K562 (cell line): ENCODE measurements at regions not wholly inside any gene's neighbourhood (a gene's known extent, or its start where the extent isn't known, plus 50 kb on each side); places are given as distances from the start of the nearest gene placed in this dataset.

Experiments
- ATAC-seq: fragments of 200-7000 bp; cut with Tn5 transposase; 3 replicates; pipeline ENCODE4 v1.9.1; 2020; ENCODE audit warnings: moderate library complexity
- BruUV-seq: library from RNA; stranded (reverse); fragments of 400-500 nt; replicated peaks from 2 replicates; lab custom pipeline; 2021; lab: Mats Ljungman, UMichigan
- CTCF ChIA-PET: fragments of 300-600 bp; formaldehyde crosslinking; extraction: SDS; loops from one replicate; lab custom pipeline; 2021; ENCODE audit warnings: low intra/inter-chr PET ratio; lab: Yijun Ruan, JAX
- POLR2A ChIA-PET: fragments of 300-600, 350-650 bp; sonication (Branson Sonifier 250); formaldehyde crosslinking; extraction: SDS; loops from one replicate; lab custom pipeline; 2021; ENCODE audit warnings: antibody characterized with exemption, inconsistent platforms; lab: Yijun Ruan, JAX
- DNase-seq, 4 experiments: peaks; one replicate each; pipeline versions ENCODE4 v3.0.0 to v3.0.0-alpha.2; 2011 to 2018; ENCODE audit warnings: low spot score in 3 of 4, mixed read lengths in 3 of 4; ENCODE audit errors: extremely low read depth in 1 of 4
- FAIRE-seq: peaks from 2 replicates; lab custom pipeline; 2011; peaks lifted over from hg19 to GRCh38; lab: Jason Lieb, UNC
- H2AFZ ChIP-seq: 2 replicates; pipeline ENCODE4 v1.6.0; 2011; ENCODE audit warnings: low read depth, low read length, control low read depth, inconsistent platforms
- H3K27ac ChIP-seq: fragments of 200-600 bp; 3 replicates; pipeline ENCODE4 v1.8.0; 2011; ENCODE audit warnings: low read depth, mild to moderate bottlenecking, control low read depth, inconsistent platforms, low read length, moderate library complexity, mixed read lengths; ENCODE audit errors: extremely low read depth
- H3K27me3 ChIP-seq, 2 experiments: fragments of 300-600 bp in 1 of 2; 2 replicates in 1 of 2; 3 replicates in 1 of 2; pipeline versions ENCODE4 v1.6.0 to v1.8.0; 2011; ENCODE audit warnings: inconsistent platforms in 2 of 2, low read length in 2 of 2, mild to moderate bottlenecking in 1 of 2, mixed read lengths in 1 of 2, moderate library complexity in 1 of 2; ENCODE audit not compliant: control insufficient read depth in 2 of 2, insufficient read depth in 2 of 2
- H3K36me3 ChIP-seq: fragments of 300-600 bp; 3 replicates; pipeline ENCODE4 v1.8.0; 2011; ENCODE audit warnings: mild to moderate bottlenecking, low read length, inconsistent platforms; ENCODE audit not compliant: control insufficient read depth, insufficient read depth
- H3K4me1 ChIP-seq, 2 experiments: fragments of 200-600 bp in 1 of 2; replicated peaks in 1 of 2; 2 replicates in 1 of 2; 3 replicates in 1 of 2; pipeline versions ENCODE4 v1.5.1 to v1.8.0; 2011; ENCODE audit warnings: inconsistent platforms in 2 of 2, low read length in 2 of 2, mild to moderate bottlenecking in 1 of 2, mixed read lengths in 1 of 2, moderate library complexity in 1 of 2; ENCODE audit not compliant: control insufficient read depth in 2 of 2, insufficient read depth in 2 of 2
- H3K4me2 ChIP-seq: 2 replicates; pipeline ENCODE4 v1.6.1; 2011; ENCODE audit warnings: low read length, control low read depth, inconsistent platforms, mixed read lengths; ENCODE audit not compliant: insufficient read depth
- H3K4me3 ChIP-seq: fragments of 200-600 bp; sonication (generic), shearing (Covaris generic); 2 replicates; pipeline ENCODE4 v1.5.1; 2016; ENCODE audit warnings: control low read depth, inconsistent platforms
- H3K79me2 ChIP-seq: fragments of 200-600 bp; 3 replicates; pipeline ENCODE4 v1.8.0; 2011; ENCODE audit warnings: low read length, inconsistent platforms; ENCODE audit not compliant: control insufficient read depth, insufficient read depth
- H3K9ac ChIP-seq, 2 experiments: 2 replicates each; pipeline versions ENCODE4 v1.6.0 to v1.6.1; 2011; ENCODE audit warnings: low read depth in 2 of 2, low read length in 2 of 2, control low read depth in 1 of 2, inconsistent platforms in 1 of 2, mild to moderate bottlenecking in 1 of 2, mixed read lengths in 1 of 2; ENCODE audit not compliant: insufficient read depth in 1 of 2
- H3K9me1 ChIP-seq: one replicate; pipeline ENCODE4 v1.6.0; 2011; ENCODE audit warnings: inconsistent platforms, mild to moderate bottlenecking, low read length, moderate library complexity; ENCODE audit not compliant: control insufficient read depth, insufficient read depth
- H3K9me3 ChIP-seq: replicated peaks from 2 replicates; pipeline ENCODE4 v1.5.1; 2011; ENCODE audit warnings: low read depth, low read length, inconsistent platforms; ENCODE audit not compliant: control insufficient read depth, insufficient read depth
- H4K20me1 ChIP-seq: replicated peaks from 2 replicates; pipeline ENCODE4 v1.6.1; 2011; ENCODE audit warnings: low read length, inconsistent platforms, mixed read lengths; ENCODE audit not compliant: control insufficient read depth, insufficient read depth
- BACH1 ChIP-seq: fragments of 200-800 bp; sonication (Bioruptor generic); IDR thresholded peaks from 2 replicates; pipeline ENCODE4 v1.6.1; 2016; ENCODE audit warnings: missing genetic modification characterization, missing compliant biosample characterization
- BRD9 ChIP-seq: fragments of 450-650 bp; IDR thresholded peaks from 2 replicates; pipeline ENCODE4 v1.6.1; 2018; ENCODE audit warnings: low read depth; ENCODE audit not compliant: partially characterized antibody
- CBFB ChIP-seq: sonication (generic); formaldehyde crosslinking; IDR thresholded peaks from 2 replicates; pipeline ENCODE4 v1.4.0; 2020; ENCODE audit warnings: mild to moderate bottlenecking, missing genetic modification reagents
- IFI16 ChIP-seq: fragments of 250-450 bp; sonication (Bioruptor Pico); IDR thresholded peaks from 2 replicates; pipeline ENCODE4 v2.1.2; 2022; ENCODE audit warnings: mild to moderate bottlenecking, inconsistent platforms
- IRF2 ChIP-seq: sonication (generic); formaldehyde crosslinking; IDR thresholded peaks from 2 replicates; pipeline ENCODE4 v1.8.1; 2022; ENCODE audit warnings: mild to moderate bottlenecking, missing genetic modification reagents
- RNF2 ChIP-seq: sonication (generic); IDR thresholded peaks from 2 replicates; pipeline ENCODE4 v1.6.1; 2016
- WGBS: fragments of 100-300 bp; shearing (Covaris generic); methylation state at CpG from one replicate; pipeline ENCODE4 v1.1.6; 2016; ENCODE audit warnings: low coverage, mixed read lengths; ENCODE audit not compliant: insufficient coverage; ENCODE audit errors: missing lambda C conversion rate; 5-methylcytosine and 5-hydroxymethylcytosine counted together
- in situ Hi-C: fragments of 300-500 bp; cut with MboI; formaldehyde crosslinking; loops from 4 replicates; pipeline ENCODE4 v1.15.0; 2018; ENCODE audit warnings: inconsistent platforms, mixed read lengths
- intact Hi-C: fragments of 100-400 bp; cut with micrococcal nuclease; formaldehyde crosslinking; loops from 2 replicates; pipeline ENCODE4 v1.14.2; 2022
- TF ChIP-seq, protein P1 (sequence below): sonication (generic); formaldehyde crosslinking; IDR thresholded peaks from 2 replicates; pipeline ENCODE4 v1.8.0; 2022; ENCODE audit warnings: mild to moderate bottlenecking, low read depth, missing genetic modification reagents
- TF ChIP-seq, protein P2 (sequence below): fragments of 150-350 bp; IDR thresholded peaks from 2 replicates; pipeline ENCODE4 v1.6.1; 2014; ENCODE audit warnings: low read depth, mild to moderate bottlenecking, low read length, borderline replicate concordance
- TF ChIP-seq, protein P3 (sequence below): fragments of 450-650 bp; IDR thresholded peaks from 2 replicates; pipeline ENCODE4 v1.6.1; 2017; ENCODE audit warnings: antibody characterized with exemption, mild to moderate bottlenecking
- TF ChIP-seq, protein P4 (sequence below): sonication (generic); formaldehyde crosslinking; IDR thresholded peaks from 2 replicates; pipeline ENCODE4 v1.8.1; 2022; ENCODE audit warnings: missing genetic modification reagents

DNA sequence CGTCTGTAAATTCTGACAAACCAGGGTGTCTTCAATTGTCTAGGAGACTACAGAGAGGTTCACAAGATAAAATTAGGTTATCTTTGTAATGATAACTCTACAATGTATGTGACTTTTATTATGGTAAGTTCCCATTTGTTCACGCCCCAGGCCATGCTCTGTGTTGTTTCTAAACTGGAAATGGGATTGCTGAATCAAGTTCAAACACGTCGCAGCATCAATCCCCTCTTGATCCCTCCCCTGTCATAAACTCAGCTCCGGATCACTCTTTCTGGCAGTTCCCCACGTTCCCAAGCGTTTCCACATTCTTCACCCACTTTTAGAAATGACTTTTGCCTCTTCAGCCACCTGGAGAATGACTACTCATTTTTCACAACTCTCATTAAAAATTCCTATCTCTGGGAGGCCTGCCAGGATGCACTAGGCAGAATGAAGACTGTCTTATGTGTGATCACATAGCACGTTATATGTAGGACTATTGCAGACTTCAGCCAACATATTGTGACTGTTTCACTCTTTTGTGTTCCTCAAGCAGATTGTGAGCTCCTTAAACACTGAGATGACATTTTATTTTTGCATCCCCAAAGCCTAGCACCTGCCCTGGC lies 1124.2 kb upstream of the WWC1 start (continued):
- TF ChIP-seq, protein P1, sequence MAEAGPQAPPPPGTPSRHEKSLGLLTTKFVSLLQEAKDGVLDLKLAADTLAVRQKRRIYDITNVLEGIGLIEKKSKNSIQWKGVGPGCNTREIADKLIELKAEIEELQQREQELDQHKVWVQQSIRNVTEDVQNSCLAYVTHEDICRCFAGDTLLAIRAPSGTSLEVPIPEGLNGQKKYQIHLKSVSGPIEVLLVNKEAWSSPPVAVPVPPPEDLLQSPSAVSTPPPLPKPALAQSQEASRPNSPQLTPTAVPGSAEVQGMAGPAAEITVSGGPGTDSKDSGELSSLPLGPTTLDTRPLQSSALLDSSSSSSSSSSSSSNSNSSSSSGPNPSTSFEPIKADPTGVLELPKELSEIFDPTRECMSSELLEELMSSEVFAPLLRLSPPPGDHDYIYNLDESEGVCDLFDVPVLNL (CRISPR knock-in tag), result no peak
- TF ChIP-seq BACH1 (tag), result no peak
- TF ChIP-seq IFI16 (CRISPR knock-in tag), result no peak
- TF ChIP-seq, protein P2, sequence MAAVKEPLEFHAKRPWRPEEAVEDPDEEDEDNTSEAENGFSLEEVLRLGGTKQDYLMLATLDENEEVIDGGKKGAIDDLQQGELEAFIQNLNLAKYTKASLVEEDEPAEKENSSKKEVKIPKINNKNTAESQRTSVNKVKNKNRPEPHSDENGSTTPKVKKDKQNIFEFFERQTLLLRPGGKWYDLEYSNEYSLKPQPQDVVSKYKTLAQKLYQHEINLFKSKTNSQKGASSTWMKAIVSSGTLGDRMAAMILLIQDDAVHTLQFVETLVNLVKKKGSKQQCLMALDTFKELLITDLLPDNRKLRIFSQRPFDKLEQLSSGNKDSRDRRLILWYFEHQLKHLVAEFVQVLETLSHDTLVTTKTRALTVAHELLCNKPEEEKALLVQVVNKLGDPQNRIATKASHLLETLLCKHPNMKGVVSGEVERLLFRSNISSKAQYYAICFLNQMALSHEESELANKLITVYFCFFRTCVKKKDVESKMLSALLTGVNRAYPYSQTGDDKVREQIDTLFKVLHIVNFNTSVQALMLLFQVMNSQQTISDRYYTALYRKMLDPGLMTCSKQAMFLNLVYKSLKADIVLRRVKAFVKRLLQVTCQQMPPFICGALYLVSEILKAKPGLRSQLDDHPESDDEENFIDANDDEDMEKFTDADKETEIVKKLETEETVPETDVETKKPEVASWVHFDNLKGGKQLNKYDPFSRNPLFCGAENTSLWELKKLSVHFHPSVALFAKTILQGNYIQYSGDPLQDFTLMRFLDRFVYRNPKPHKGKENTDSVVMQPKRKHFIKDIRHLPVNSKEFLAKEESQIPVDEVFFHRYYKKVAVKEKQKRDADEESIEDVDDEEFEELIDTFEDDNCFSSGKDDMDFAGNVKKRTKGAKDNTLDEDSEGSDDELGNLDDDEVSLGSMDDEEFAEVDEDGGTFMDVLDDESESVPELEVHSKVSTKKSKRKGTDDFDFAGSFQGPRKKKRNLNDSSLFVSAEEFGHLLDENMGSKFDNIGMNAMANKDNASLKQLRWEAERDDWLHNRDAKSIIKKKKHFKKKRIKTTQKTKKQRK, result no peak

DNA sequence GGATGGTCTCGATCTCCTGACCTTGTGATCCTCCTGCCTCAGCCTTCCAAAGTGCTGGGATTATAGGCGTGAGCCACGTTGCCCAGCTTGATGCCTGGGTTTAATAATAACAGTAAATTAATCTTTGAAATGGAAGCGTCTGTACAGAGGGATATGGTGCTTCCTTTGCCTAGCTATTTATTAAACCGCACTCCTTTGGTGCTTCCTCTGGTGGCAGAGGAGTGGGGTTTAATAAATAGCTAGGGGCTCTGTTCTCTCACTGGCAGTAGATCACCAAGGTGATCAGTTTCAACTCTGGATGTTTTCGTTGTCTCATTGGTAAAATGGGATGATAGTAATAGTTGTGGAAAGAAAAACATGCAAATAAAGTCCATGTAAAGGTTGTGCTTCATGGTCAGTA lies 1122.5 kb upstream of the WWC1 start:
- ChIA-PET POLR2A (no interaction called here), CTCF (no interaction called here)
- H3K4me3 ChIP-seq, result no peak overlapping the region
- no peak overlapping the region for H3K9ac ChIP-seq
- BruUV-seq, result no TSS peak
- ATAC-seq (no peak), FAIRE-seq (no peak), DNase-seq (no peak)
- no peaks in the 10 kb centered on the region for H3K9me3 ChIP-seq
- no peaks in the 10 kb centered on the region for H3K4me1 ChIP-seq
- in situ Hi-C loops, result no loop called here
- no peaks in the 10 kb centered on the region for H3K9me1 ChIP-seq
- intact Hi-C loops, result no loop called here
- 3% methylated on average over 6 of the region's 6 CpGs for WGBS
- H2AFZ ChIP-seq, result no peak overlapping the region
- no peak overlapping the region for H3K4me2 ChIP-seq
- H3K27ac ChIP-seq, result no peak overlapping the region
- H3K36me3 ChIP-seq, result no peaks in the 10 kb centered on the region
- no peaks in the 10 kb centered on the region for H3K79me2 ChIP-seq
- H3K27me3 ChIP-seq, result no peaks in the 10 kb centered on the region
- H4K20me1 ChIP-seq, result no peaks in the 10 kb centered on the region
- TF ChIP-seq RNF2 (no peak), BRD9 (no peak), CBFB (CRISPR knock-in tag) (no peak), IRF2 (no peak)
- TF ChIP-seq, protein P3, sequence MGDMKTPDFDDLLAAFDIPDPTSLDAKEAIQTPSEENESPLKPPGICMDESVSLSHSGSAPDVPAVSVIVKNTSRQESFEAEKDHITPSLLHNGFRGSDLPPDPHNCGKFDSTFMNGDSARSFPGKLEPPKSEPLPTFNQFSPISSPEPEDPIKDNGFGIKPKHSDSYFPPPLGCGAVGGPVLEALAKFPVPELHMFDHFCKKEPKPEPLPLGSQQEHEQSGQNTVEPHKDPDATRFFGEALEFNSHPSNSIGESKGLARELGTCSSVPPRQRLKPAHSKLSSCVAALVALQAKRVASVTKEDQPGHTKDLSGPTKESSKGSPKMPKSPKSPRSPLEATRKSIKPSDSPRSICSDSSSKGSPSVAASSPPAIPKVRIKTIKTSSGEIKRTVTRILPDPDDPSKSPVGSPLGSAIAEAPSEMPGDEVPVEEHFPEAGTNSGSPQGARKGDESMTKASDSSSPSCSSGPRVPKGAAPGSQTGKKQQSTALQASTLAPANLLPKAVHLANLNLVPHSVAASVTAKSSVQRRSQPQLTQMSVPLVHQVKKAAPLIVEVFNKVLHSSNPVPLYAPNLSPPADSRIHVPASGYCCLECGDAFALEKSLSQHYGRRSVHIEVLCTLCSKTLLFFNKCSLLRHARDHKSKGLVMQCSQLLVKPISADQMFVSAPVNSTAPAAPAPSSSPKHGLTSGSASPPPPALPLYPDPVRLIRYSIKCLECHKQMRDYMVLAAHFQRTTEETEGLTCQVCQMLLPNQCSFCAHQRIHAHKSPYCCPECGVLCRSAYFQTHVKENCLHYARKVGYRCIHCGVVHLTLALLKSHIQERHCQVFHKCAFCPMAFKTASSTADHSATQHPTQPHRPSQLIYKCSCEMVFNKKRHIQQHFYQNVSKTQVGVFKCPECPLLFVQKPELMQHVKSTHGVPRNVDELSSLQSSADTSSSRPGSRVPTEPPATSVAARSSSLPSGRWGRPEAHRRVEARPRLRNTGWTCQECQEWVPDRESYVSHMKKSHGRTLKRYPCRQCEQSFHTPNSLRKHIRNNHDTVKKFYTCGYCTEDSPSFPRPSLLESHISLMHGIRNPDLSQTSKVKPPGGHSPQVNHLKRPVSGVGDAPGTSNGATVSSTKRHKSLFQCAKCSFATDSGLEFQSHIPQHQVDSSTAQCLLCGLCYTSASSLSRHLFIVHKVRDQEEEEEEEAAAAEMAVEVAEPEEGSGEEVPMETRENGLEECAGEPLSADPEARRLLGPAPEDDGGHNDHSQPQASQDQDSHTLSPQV, result no peak
- TF ChIP-seq, protein P4, sequence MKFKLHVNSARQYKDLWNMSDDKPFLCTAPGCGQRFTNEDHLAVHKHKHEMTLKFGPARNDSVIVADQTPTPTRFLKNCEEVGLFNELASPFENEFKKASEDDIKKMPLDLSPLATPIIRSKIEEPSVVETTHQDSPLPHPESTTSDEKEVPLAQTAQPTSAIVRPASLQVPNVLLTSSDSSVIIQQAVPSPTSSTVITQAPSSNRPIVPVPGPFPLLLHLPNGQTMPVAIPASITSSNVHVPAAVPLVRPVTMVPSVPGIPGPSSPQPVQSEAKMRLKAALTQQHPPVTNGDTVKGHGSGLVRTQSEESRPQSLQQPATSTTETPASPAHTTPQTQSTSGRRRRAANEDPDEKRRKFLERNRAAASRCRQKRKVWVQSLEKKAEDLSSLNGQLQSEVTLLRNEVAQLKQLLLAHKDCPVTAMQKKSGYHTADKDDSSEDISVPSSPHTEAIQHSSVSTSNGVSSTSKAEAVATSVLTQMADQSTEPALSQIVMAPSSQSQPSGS (CRISPR knock-in tag), result no peak
